HL-60 (cell line): ENCODE measurements at regions not wholly inside any gene's neighbourhood (a gene's known extent, or its start where the extent isn't known, plus 50 kb on each side); places are given as distances from the start of the nearest gene placed in this dataset.

Experiments used
- DNase-seq, 2 experiments: peaks; one replicate each; pipeline ENCODE4 v3.0.0-alpha.2; 2010 to 2020; ENCODE audit warnings: low read depth in 1 of 2, low spot score in 1 of 2
- H3K27ac ChIP-seq: fragments of 250-450 bp; sonication (Bioruptor Pico); replicated peaks from 2 replicates; pipeline ENCODE4 v1.5.1; 2020; ENCODE audit warnings: mild to moderate bottlenecking, moderate library complexity
- H3K27me3 ChIP-seq: fragments of 250-450 bp; sonication (Bioruptor Pico); 2 replicates; pipeline ENCODE4 v1.5.1; 2021; ENCODE audit warnings: mild to moderate bottlenecking, moderate library complexity; ENCODE audit not compliant: insufficient read depth, poor library complexity, severe bottlenecking
- H3K4me3 ChIP-seq: replicated peaks from 2 replicates; pipeline ENCODE4 v1.5.1; 2011; ENCODE audit warnings: mild to moderate bottlenecking, control low read depth, low read length; ENCODE audit not compliant: insufficient read depth
- CTCF ChIP-seq: IDR thresholded peaks from one replicate; pipeline ENCODE4 v1.5.1; 2011; ENCODE audit warnings: low read length, control low read depth, inconsistent platforms; ENCODE audit not compliant: insufficient read depth
- GABPA ChIP-seq: IDR thresholded peaks from 2 replicates; pipeline ENCODE4 v1.6.1; 2012; ENCODE audit warnings: low read depth
- POLR2AphosphoS5 ChIP-seq: IDR thresholded peaks from 2 replicates; pipeline ENCODE4 v1.6.1; 2012; ENCODE audit warnings: low read depth
- REST ChIP-seq: IDR thresholded peaks from 2 replicates; pipeline ENCODE4 v1.6.1; 2012; ENCODE audit warnings: low read depth; ENCODE audit not compliant: insufficient replicate concordance
- SPI1 ChIP-seq: IDR thresholded peaks from 2 replicates; pipeline ENCODE4 v1.6.1; 2012; ENCODE audit warnings: low read depth, mild to moderate bottlenecking, borderline replicate concordance

- no peaks in the 10 kb centered on the region for H3K27me3 ChIP-seq
- no peak overlapping the region for H3K27ac ChIP-seq
- no peak overlapping the region for H3K4me3 ChIP-seq
- TF ChIP-seq GABPA (no peak), SPI1 (no peak), POLR2AphosphoS5 (no peak), CTCF (no peak), REST (peak; percentile 91)
- DNase-seq, result no peak
Measured at GRCh38 chr11:92556431-92556830, 331.8 kb downstream of the FAT3 start.

GRCh38 chr11:92557879-92558278 lies 333.3 kb downstream of the FAT3 start:
- Histone ChIP-seq H3K27me3 (no peaks in the 10 kb centered on the region), H3K4me3 (no peak overlapping the region), H3K27ac (no peak overlapping the region)
- DNase-seq, result no peak
- TF ChIP-seq POLR2AphosphoS5, result no peak
- no peak for TF ChIP-seq CTCF
- no peak for TF ChIP-seq REST
- no peak for TF ChIP-seq GABPA

GRCh38 chr11:92558323-92558722 lies 333.7 kb downstream of the FAT3 start:
- Histone ChIP-seq H3K4me3 (no peak overlapping the region), H3K27ac (no peak overlapping the region), H3K27me3 (no peaks in the 10 kb centered on the region)
- no peak for DNase-seq
- TF ChIP-seq CTCF (no peak), GABPA (no peak), REST (no peak), SPI1 (no peak), POLR2AphosphoS5 (no peak)
